Stimulated activated naive CD8-positive, alpha-beta T cell treated with anti-CD3 and anti-CD28 coated beads, Interleukin-15, Interleukin-2, amounts not matched to agents 100 U/mL and 50 U/mL, for 24 hours (primary cell): ENCODE measurements at regions not wholly inside any gene's neighbourhood (a gene's known extent, or its start where the extent isn't known, plus 50 kb on each side); places are given as distances from the start of the nearest gene placed in this dataset.
"Not testable (repeated sequence)": the region's sequence is repeated elsewhere in the genome, so short reads cannot be mapped to it uniquely, and the experiment has no call there.

ENCODE experiments used
- ATAC-seq: fragments of 150-1000 bp; cut with Tn5 transposase; one replicate; pipeline ENCODE4 v1.10.0; 2021
- DNase-seq: peaks from one replicate; pipeline ENCODE4 v3.0.0; 2021

- not testable (repeated sequence) for DNase-seq, ATAC-seq
Observed at GRCh38 chr18:12179029-12179428, 75.1 kb upstream of the CIDEA start.

DNA sequence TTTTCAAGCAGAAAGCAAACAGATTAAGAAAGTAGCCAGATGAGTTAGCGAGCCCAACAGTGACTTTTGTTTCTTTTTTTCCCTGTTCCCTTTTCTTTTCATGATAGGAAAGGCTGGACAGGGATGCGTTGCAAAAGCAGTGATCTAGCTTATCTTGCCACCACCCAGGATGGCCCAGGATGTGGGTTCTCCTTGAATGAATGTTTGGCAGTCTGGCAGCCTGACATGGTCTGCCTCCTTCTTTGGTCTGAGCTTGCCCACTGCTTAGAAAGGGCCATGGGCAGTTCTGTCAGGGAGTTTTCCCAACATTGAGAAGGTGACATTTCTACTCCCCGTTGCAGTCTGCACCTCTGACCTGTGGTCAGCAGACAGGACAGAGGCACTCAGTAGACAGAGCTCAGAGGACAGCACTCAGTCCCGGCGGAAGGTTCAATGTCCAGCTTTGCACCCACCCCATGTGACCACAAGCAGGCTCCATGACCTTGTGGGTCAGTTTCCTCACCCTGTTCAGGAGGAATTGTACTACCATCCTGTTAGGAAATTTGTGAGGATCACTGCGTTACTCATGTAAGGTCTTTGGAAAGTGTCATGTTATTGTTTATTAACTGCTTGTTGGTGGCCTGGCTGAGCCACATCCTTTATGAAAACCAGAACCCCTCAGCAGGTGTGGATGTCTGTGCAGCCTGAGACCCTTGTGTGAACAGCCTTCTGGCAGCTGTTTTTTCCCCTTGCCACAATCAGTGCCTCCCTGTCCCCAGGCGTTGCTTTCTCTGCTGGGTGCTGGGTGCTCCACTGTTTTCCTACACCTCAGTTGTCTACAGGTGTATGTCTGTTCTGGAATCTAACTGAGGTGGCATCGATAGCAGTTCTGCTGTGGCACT is 74.2 kb upstream of the CIDEA start:
- DNase-seq, ATAC-seq: not testable (repeated sequence)

- not testable (repeated sequence) for DNase-seq, ATAC-seq
Observed at GRCh38 chr18:12198797-12199196, 55.4 kb upstream of the CIDEA start.

GRCh38 chr18:12200186-12200585 is 54.0 kb upstream of the CIDEA start:
- DNase-seq, result not testable (repeated sequence)
- ATAC-seq, result peak; percentile 65
